Nephron (organoid): ENCODE measurements at regions not wholly inside any gene's neighbourhood (a gene's known extent, or its start where the extent isn't known, plus 50 kb on each side); places are given as distances from the start of the nearest gene placed in this dataset.
A peak's percentile ranks its signal among the peaks of the same experiment; 100 is the strongest.

ENCODE experiments used
- H3K27ac Mint-ChIP-seq, 3 experiments: 2 replicates each; pipeline ENCODE4 v1.8.0; 2020; ENCODE audit warnings: mixed read lengths in 3 of 3, mild to moderate bottlenecking in 2 of 3, moderate library complexity in 1 of 3
- H3K27me3 Mint-ChIP-seq: 2 replicates; pipeline ENCODE4 v1.8.0; 2021; ENCODE audit warnings: low read depth, mild to moderate bottlenecking, moderate library complexity, mixed read lengths
- H3K36me3 Mint-ChIP-seq: 2 replicates; pipeline ENCODE4 v1.8.0; 2020; ENCODE audit warnings: low read depth, mixed read lengths
- H3K4me1 Mint-ChIP-seq: 2 replicates; pipeline ENCODE4 v1.8.0; 2020; ENCODE audit warnings: mixed read lengths
- H3K4me3 Mint-ChIP-seq, 3 experiments: 2 replicates each; pipeline ENCODE4 v1.8.0; 2020; ENCODE audit warnings: mild to moderate bottlenecking in 3 of 3, mixed read lengths in 3 of 3, moderate library complexity in 2 of 3
- H3K9me3 Mint-ChIP-seq: 2 replicates; pipeline ENCODE4 v1.8.0; 2020; ENCODE audit warnings: mixed read lengths
- CTCF ChIP-seq, 3 experiments: fragments of 200-600 bp; sonication (generic); IDR thresholded peaks; one replicate each; pipeline ENCODE4 v1.5.0; 2021; ENCODE audit warnings: antibody characterized with exemption in 3 of 3; ENCODE audit not compliant: unreplicated experiment in 3 of 3

GRCh38 chr16:55045329-55045728 lies 114.7 kb downstream of the IRX5 start:
- Mint-ChIP-seq H3K27ac (no peak overlapping the region), H3K36me3 (no peaks in the 10 kb centered on the region), H3K4me3 (no peak overlapping the region), H3K4me1 (peaks cover 25% of the 10 kb centered on the region), H3K9me3 (no peaks in the 10 kb centered on the region), H3K27me3 (peaks cover 42% of the 10 kb centered on the region)
- no peak for TF ChIP-seq CTCF (IDR thresholded peaks at IDR 0.05; ENCODE audit: unreplicated experiment in 3 of 3)

- Mint-ChIP-seq H3K4me3 (peak overlapping the region in 1 of 3 experiments; percentile 53), H3K27ac (no peak overlapping the region), H3K9me3 (no peaks in the 10 kb centered on the region), H3K4me1 (peaks cover 25% of the 10 kb centered on the region), H3K27me3 (peaks cover 42% of the 10 kb centered on the region), H3K36me3 (no peaks in the 10 kb centered on the region)
- no peak for TF ChIP-seq CTCF (IDR thresholded peaks at IDR 0.05; ENCODE audit: unreplicated experiment in 3 of 3)
Measured at GRCh38 chr16:55045756-55046460, 115.2 kb downstream of the IRX5 start.

DNA sequence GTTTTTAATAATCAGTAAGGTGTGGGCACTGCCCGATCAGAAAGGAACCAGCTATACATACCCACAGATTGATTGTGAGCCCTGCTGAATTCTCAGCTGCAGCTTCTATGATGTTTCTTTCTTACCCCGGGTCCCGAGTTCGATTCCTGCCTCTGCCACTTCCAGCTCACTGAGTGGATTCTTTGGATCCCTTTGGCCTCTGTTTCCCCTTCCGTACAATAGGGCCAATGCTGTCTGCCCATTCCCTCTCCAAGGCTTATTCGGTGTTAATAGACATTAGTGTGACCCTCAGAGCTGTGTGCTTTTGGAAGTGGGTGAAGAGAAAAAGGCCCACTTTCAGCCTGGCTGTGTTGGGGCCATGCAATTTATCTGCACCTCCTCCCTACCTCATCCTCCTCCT lies 115.8 kb downstream of the IRX5 start:
- peak overlapping the region in 1 of 3 experiments; percentile 68 for H3K4me3 Mint-ChIP-seq

DNA sequence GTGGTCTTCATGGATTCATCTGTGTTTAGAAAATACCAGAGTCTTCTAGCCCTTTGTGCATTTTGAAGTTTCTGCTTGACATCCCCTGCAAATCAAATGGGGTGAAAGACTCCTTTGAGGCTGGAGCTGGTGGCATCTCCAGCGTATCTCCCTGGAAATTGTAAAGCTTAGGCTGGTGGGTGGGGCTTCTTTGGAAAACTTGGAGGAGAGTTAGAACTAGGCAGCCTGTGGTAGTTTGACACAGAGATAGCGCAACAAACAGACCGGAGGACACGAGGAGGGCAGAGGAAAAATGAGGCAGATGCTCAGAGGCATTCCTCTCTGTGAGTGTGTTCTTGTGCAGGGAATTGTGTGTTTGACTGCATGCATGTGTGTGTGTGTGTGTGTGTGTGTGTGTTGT lies 116.3 kb downstream of the IRX5 start:
- no peak for TF ChIP-seq CTCF (IDR thresholded peaks at IDR 0.05; ENCODE audit: unreplicated experiment in 3 of 3)
- Mint-ChIP-seq H3K4me1 (peaks cover 25% of the 10 kb centered on the region), H3K27ac (no peak overlapping the region), H3K9me3 (no peaks in the 10 kb centered on the region), H3K4me3 (peak overlapping the region in 1 of 3 experiments; percentile 68), H3K27me3 (peaks cover 39% of the 10 kb centered on the region), H3K36me3 (no peaks in the 10 kb centered on the region)

More for the DNA sequence above, 115.8 kb downstream of the IRX5 start:
- Mint-ChIP-seq H3K36me3 (no peaks in the 10 kb centered on the region), H3K27ac (no peak overlapping the region), H3K27me3 (peaks cover 39% of the 10 kb centered on the region), H3K9me3 (no peaks in the 10 kb centered on the region), H3K4me1 (peaks cover 25% of the 10 kb centered on the region)
- TF ChIP-seq CTCF (IDR thresholded peaks at IDR 0.05; ENCODE audit: unreplicated experiment in 3 of 3) = no peak

DNA sequence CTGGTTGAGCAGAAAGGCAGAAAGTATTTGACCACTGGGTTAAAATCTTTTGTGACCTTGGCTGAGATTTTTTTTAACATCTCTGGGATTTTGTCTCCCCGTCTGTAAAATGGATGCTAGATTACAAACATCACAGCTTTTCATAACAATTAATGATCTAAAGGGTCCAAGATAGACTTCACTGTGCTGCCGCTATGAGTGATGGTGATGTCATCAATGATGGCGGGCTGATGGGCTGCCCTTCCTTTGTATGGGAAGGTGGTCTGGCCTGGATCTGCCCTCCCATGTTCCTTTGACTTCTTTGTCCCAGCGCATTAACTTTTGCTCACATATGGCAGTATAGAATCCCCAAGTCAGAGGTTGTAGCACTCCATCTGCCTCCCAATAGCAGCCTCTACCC lies 116.7 kb downstream of the IRX5 start:
- Mint-ChIP-seq H3K4me3 (peak overlapping the region in 1 of 3 experiments; percentile 68), H3K27ac (no peak overlapping the region), H3K36me3 (no peaks in the 10 kb centered on the region), H3K9me3 (no peaks in the 10 kb centered on the region), H3K4me1 (peaks cover 25% of the 10 kb centered on the region), H3K27me3 (peaks cover 39% of the 10 kb centered on the region)
- no peak for TF ChIP-seq CTCF (IDR thresholded peaks at IDR 0.05; ENCODE audit: unreplicated experiment in 3 of 3)

GRCh38 chr16:55047903-55048497 lies 117.3 kb downstream of the IRX5 start:
- peak overlapping the region in 1 of 3 experiments; percentile 68 for H3K4me3 Mint-ChIP-seq
- H3K27ac Mint-ChIP-seq = no peak overlapping the region
- H3K27me3 Mint-ChIP-seq = peaks cover 39% of the 10 kb centered on the region
- no peaks in the 10 kb centered on the region for H3K36me3 Mint-ChIP-seq
- TF ChIP-seq CTCF (IDR thresholded peaks at IDR 0.05; ENCODE audit: unreplicated experiment in 3 of 3) = no peak
- peaks cover 25% of the 10 kb centered on the region for H3K4me1 Mint-ChIP-seq
- H3K9me3 Mint-ChIP-seq = no peaks in the 10 kb centered on the region
